ENCODE measurements at regions not wholly inside any gene's neighbourhood (a gene's known extent, or its start where the extent isn't known, plus 50 kb on each side); places are given as distances from the start of the nearest gene placed in this dataset.
A peak's percentile ranks its signal among the peaks of the same experiment; 100 is the strongest.

GRCh38 chr2:42928692-42929545 is 136.5 kb upstream of the HAAO start:
- no peak for DNase-seq

- no peak for DNase-seq
These were observed 135.8 kb upstream of the HAAO start for GRCh38 chr2:42928161-42928691.

- no peak for DNase-seq
These were observed 135.2 kb upstream of the HAAO start for GRCh38 chr2:42927334-42928160.

- DNase-seq, result no peak
These were observed 134.3 kb upstream of the HAAO start for GRCh38 chr2:42926434-42927333.

GRCh38 chr2:42925742-42926433 is 133.5 kb upstream of the HAAO start:
- no peak for DNase-seq

GRCh38 chr2:42924418-42924886 is 132.1 kb upstream of the HAAO start:
- DNase-seq, result no peak

GRCh38 chr2:42923580-42924417 is 131.4 kb upstream of the HAAO start:
- DNase-seq, result no peak

- no peak for DNase-seq
These were observed 130.6 kb upstream of the HAAO start for GRCh38 chr2:42922790-42923579.

GRCh38 chr2:42922293-42922692 is 129.9 kb upstream of the HAAO start:
- DNase-seq, result no peak

- DNase-seq, result no peak
These were observed 129.3 kb upstream of the HAAO start for GRCh38 chr2:42921721-42922120.

- DNase-seq, result no peak
These were observed 128.8 kb upstream of the HAAO start for GRCh38 chr2:42921147-42921520.

- no peak for DNase-seq
These were observed 128.2 kb upstream of the HAAO start for GRCh38 chr2:42920446-42921146.

- no peak for DNase-seq
These were observed 126.4 kb upstream of the HAAO start for GRCh38 chr2:42918671-42919318.

- DNase-seq, result no peak
These were observed 125.7 kb upstream of the HAAO start for GRCh38 chr2:42918041-42918440.

- peak in 1 of 2 experiments; percentile 35 for DNase-seq
These were observed 125.1 kb upstream of the HAAO start for GRCh38 chr2:42917425-42917927.

- DNase-seq, result no peak
These were observed 123.9 kb upstream of the HAAO start for GRCh38 chr2:42916324-42916723.

- DNase-seq, result no peak
These were observed 122.5 kb upstream of the HAAO start for GRCh38 chr2:42914860-42915259.

- DNase-seq, result no peak
These were observed 121.9 kb upstream of the HAAO start for GRCh38 chr2:42914314-42914713.

All from activated T-cell treated with anti-CD3 and anti-CD28 coated beads, Interleukin-2, amount 50 U/mL, for 48 hours (primary cell).